Gastrocnemius medialis (tissue), 4 donors: ENCODE measurements at regions not wholly inside any gene's neighbourhood (a gene's known extent, or its start where the extent isn't known, plus 50 kb on each side); places are given as distances from the start of the nearest gene placed in this dataset.

Experiments used
- ATAC-seq, 2 donors: fragments of 150-250 bp; one replicate each; pipeline ENCODE4 v1.9.1; 2016
- DNase-seq, 2 donors: peaks; one replicate each; pipeline ENCODE4 v3.0.0-alpha.2; 2019
- H3K27ac ChIP-seq, 4 donors: fragments of 200-600 bp; sonication (generic); 1 replicate in 1 of 4; 2 replicates in 3 of 4; pipeline ENCODE4 v1.5.1; 2016 to 2018; ENCODE audit warnings: mild to moderate bottlenecking in 2 of 4, moderate library complexity in 1 of 4
- H3K27me3 ChIP-seq, 3 donors: fragments of 200-600 bp; sonication (generic) in 2 of 3; 1 replicate in 1 of 3; 2 replicates in 2 of 3; pipeline versions ENCODE4 v1.5.1 to v1.6.0; 2016 to 2019; ENCODE audit warnings: mild to moderate bottlenecking in 1 of 3, moderate library complexity in 1 of 3
- H3K36me3 ChIP-seq, 2 donors: fragments of 200-600 bp; sonication (generic) in 1 of 2; one replicate each; pipeline ENCODE4 v1.5.1; 2017 to 2018
- H3K4me1 ChIP-seq, 2 donors: fragments of 200-600 bp; sonication (generic) in 1 of 2; one replicate each; pipeline ENCODE4 v1.5.1; 2016 to 2017; ENCODE audit warnings: mild to moderate bottlenecking in 2 of 2
- H3K4me3 ChIP-seq, 4 donors: fragments of 200-600 bp; sonication (generic) in 3 of 4; 1 replicate in 1 of 4; 2 replicates in 3 of 4; pipeline ENCODE4 v1.5.1; 2016 to 2019; ENCODE audit warnings: mild to moderate bottlenecking in 2 of 4
- H3K9me3 ChIP-seq, 3 donors: fragments of 200-600 bp; sonication (generic) in 2 of 3; 1 replicate in 1 of 3; 2 replicates in 2 of 3; pipeline ENCODE4 v1.5.1; 2016 to 2019
- POLR2A ChIP-seq, 2 donors: fragments of 450-650 bp; IDR thresholded peaks; one replicate each; pipeline ENCODE4 v1.6.1; 2017; ENCODE audit warnings: antibody characterized with exemption in 2 of 2, mild to moderate bottlenecking in 2 of 2, moderate library complexity in 2 of 2
- in situ Hi-C, 4 donors: fragments of 200-750 bp; cut with MboI; loops; one replicate each; pipeline versions ENCODE4 v1.15.0 to v1.8.0; 2017; ENCODE audit warnings: low sequenced_read_pairs in 4 of 4
- intact Hi-C: fragments of 100-400 bp; cut with DNase I; formaldehyde crosslinking; loops from one replicate; pipeline ENCODE4 v1.15.1; 2023; ENCODE audit warnings: low total_unique reads
- TF ChIP-seq, protein P1 (sequence below), 5 experiments: fragments of 450-650 bp in 3 of 5; fragments of 200-600 bp in 2 of 5; sonication (generic) in 2 of 5; IDR thresholded peaks in 4 of 5; conservative IDR thresholded peaks in 1 of 5; 1 replicate in 4 of 5; 2 replicates in 1 of 5; pipeline ENCODE4 v1.5.1; 2016 to 2019; ENCODE audit warnings: antibody characterized with exemption in 5 of 5, mild to moderate bottlenecking in 3 of 5, moderate library complexity in 3 of 5

DNA sequence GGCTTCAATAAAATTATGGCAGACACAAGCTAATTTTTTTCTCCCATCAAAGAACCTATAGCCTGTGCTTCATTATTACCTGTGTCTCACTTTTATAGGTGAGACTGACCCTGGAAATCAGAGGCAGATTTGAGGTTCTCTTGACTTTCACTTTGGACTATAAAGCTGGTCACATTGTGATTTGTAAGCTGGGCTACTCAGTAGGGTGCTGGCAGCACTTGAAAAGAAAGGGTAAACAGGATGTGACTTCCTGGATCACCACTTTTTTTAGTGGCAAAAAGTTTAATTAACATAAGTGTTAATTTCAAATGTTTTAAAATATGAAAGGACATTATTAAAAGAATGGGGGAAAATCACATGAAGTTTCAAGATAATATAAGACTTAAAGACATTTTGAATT lies 50.6 kb upstream of the GATB start:
- intact Hi-C loops = no loop called here
- no peak for DNase-seq
- TF ChIP-seq, protein P1, sequence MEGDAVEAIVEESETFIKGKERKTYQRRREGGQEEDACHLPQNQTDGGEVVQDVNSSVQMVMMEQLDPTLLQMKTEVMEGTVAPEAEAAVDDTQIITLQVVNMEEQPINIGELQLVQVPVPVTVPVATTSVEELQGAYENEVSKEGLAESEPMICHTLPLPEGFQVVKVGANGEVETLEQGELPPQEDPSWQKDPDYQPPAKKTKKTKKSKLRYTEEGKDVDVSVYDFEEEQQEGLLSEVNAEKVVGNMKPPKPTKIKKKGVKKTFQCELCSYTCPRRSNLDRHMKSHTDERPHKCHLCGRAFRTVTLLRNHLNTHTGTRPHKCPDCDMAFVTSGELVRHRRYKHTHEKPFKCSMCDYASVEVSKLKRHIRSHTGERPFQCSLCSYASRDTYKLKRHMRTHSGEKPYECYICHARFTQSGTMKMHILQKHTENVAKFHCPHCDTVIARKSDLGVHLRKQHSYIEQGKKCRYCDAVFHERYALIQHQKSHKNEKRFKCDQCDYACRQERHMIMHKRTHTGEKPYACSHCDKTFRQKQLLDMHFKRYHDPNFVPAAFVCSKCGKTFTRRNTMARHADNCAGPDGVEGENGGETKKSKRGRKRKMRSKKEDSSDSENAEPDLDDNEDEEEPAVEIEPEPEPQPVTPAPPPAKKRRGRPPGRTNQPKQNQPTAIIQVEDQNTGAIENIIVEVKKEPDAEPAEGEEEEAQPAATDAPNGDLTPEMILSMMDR (IDR thresholded peaks at IDR 0.05 in 4 of 5, conservative IDR thresholded peaks at IDR 0.05 in 1 of 5) = no peak
- TF ChIP-seq POLR2A (IDR thresholded peaks at IDR 0.05) = no peak
- Histone ChIP-seq H3K27ac (no peak overlapping the region), H3K27me3 (no peaks in the 10 kb centered on the region), H3K36me3 (no peaks in the 10 kb centered on the region), H3K4me1 (peaks cover 4 to 10% of the 10 kb centered on the region in 2 donors), H3K4me3 (no peak overlapping the region), H3K9me3 (no peaks in the 10 kb centered on the region)
- in situ Hi-C loops = no loop called here
- no peak for ATAC-seq
